Effector CD8-positive, alpha-beta T cell (primary cell): ENCODE measurements at regions not wholly inside any gene's neighbourhood (a gene's known extent, or its start where the extent isn't known, plus 50 kb on each side); places are given as distances from the start of the nearest gene placed in this dataset.

ENCODE experiments used
- DNase-seq: peaks from one replicate; lab custom pipeline; 2025; lab: John Stamatoyannopoulos, UW

DNA sequence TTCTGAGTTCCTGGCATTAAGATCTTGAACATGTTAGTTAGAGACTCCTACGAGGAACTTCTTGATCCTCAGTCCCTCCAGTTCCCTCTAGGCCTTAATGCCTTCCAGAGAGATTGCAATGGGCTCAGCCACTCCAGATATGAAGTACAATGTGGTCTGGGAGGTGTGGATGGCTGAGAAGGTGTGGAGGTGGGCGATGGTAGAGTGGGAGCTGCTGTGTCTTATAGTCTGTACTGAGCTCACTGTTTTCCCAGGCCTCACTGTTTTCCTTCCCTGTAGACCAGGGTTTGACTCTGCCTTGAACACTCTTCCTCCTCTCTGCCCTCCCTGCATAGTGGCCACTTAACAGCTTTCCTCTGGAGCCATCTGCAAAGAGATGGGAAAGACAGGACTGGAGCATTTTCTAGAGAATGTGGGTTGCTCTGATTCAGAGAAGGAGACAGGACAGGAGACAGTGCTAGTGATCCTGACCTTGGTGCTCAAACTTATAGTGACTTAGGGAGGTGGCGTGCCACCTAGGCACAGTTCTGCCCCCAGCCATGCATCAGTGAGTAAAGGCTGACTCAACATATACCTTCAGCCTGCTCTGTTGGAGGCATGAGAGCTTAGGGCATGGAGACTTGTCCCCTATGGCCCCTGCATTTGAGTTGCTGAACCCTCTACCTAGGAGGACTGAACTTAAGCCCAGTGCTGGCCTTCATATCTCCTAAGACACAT lies 129.7 kb downstream of the TDRD15 start:
- DNase-seq: no peak

DNA sequence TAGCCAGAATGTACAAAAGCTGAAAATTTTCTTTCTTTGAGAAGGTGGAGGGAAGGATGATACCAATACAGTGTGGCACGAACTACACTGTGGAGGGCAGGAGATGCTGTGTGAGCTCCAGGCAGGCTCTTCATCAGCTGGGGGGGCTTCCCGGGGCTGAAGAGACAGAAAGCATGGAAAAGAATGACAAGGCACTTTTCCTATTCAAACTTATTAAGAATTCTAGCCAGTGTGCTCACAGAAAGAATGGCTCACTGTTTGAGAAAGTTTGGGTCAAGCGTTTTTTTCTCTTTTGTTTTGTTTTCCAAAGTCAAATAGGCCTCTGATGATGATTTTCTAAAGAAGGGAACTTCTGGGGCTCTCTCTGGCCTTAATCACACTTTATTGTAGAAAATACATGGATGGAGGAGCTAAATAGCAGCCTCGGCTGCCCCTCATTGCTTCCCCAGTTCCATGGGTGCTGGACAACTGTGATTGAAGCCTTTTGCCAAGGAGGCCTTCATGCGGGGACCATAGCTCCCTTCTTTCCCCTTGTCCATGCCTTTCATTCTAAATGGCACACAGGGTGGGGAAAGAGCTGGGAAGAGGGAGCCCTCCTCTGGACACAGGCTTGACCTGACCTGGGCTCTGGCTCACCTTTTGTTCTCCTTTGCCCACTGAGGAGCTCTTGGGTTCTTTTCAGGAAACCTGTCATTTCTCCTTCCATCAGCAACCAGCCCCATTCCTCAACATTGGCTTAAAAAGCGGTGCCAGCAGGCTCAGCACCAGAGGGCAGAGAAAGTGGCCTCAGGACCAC lies 130.6 kb downstream of the TDRD15 start:
- DNase-seq: no peak

DNA sequence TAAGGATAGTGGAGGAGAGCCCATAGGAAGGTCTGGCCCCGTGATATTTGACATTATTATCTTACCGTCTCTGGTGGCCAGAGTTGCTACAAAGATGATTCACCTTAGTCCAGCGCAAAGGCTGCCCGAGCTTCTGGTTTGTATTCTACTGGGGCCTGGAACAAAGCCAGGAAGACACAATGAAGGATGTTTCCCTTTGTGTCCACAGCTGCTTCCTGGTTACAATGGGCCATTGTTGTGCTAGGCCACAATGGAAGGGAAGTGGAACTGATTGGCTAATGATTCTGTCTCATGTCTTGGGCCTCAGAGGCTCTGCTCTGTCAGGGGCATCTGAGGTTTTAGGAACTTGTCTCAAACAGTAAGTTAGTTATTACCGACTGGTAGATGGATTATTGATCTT lies 132.2 kb downstream of the TDRD15 start:
- no peak for DNase-seq

DNA sequence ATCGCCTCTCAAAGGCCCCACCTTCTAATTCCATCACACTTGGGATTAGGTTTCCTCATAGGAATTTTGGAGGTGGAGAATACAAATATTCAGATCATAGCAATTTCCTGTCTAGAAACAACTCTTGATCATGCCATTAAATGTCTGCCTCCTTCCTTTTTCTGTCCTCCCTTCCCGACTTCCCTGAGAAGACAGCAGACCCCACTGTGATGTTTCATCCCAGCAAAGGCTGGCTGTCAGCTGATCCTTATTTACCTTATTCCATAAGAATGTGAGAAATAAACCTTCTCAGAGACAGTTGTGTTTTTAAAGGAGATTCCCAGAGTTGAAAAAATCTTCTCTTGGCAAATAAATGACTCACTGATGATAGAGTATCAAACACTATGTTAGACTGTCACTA lies 133.9 kb downstream of the TDRD15 start:
- no peak for DNase-seq

DNA sequence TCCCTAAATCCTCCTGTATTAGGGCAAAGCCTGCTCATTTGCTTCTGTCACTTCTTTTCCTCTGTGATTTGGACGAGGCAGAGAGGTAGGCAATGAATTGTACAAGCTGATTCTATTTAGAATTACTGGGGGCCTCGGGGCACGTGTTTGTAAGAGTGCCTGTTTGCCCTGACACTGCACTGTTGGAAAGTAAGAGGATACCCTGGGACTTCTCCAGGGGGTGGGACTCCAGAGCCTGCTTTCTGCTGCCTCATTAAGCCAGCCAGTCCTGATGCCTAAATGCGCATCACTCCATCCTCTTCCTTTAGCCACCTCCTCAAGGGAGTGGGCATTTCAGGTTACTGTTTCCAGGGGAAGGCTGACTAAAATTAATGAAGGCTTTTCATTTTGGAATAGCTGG lies 134.3 kb downstream of the TDRD15 start:
- no peak for DNase-seq

DNA sequence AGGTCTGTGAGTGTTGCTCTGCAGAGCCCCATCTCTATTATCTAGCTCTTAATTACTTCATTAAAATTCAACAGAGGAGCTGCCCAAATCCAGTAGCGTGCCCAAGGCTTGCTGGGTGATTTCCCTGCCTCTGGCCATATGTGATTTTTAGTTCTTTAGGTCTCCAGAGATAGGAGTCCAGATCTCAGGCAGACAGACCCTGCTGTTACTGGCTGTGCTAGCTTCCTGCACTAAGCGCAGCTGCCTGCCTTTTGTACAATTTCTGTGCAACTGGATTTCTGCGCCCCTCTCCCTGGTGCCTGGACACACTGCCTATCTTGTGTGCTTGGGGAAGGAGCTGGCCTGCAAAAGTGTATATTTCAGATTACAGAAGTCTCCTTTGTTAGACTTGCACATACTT lies 136.5 kb downstream of the TDRD15 start:
- no peak for DNase-seq

DNA sequence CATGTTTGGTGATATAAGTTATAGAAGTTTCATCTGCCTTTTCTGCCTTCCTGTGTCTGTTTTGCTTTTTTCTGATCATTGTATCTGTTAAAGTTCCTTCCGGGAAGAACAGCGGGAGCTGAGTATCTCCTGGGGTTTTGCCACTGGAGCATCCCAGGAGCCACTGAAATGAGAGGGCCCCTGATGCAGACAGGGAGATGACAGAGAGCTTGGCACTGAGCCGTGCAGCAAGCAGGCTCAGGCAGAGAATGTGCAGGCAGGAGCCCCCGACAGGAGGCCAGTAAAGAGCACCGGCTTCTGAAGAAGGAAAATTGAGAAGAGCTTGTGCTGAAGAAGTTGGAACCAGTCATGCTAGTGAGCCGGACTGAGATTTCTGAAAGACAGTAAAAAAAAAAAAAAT lies 137.8 kb downstream of the TDRD15 start:
- no peak for DNase-seq

DNA sequence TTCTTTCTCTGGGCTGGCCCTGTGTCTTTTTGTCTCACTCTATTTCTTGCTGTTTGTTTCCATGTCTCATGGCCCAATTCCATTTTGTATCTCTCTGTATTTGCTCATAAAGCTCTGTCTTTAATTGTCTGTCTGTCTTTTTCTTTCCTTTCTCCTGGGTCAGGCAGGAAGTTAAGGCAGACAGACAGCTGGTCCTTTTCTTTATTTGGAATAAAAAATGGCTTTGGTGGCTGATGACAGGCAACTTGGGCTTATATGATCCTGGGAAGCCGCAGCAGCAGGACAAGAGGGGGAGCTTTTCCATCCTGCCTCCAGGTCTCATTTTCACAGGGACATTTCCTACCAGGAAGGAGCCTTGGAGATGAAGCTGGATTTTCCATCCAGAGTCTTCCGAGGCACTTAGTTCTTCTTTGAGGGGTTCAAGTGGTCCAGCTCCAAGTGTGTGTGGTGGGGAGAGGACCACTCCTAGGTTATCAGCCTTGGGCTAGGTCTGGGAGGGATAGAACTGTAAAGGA lies 138.7 kb downstream of the TDRD15 start:
- DNase-seq: no peak

DNA sequence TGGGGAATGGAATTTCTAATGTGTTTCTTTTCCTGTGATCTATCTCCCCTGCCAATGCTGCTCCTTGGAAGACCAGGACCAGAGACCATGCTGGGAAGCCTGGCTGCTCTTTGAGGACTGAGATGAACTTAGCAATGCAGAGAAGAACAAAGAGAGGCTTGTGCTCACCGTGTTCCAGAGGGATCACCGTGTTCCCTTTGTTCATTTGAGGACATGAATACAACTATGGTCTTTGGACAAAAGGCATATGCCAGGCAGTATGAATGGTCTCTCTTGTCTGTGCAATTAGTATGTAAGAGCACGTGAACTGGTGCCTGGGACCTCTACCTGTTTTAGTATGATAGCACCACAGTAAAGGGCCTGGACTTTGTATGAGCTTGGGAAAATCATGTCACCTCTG lies 139.9 kb downstream of the TDRD15 start:
- no peak for DNase-seq

DNA sequence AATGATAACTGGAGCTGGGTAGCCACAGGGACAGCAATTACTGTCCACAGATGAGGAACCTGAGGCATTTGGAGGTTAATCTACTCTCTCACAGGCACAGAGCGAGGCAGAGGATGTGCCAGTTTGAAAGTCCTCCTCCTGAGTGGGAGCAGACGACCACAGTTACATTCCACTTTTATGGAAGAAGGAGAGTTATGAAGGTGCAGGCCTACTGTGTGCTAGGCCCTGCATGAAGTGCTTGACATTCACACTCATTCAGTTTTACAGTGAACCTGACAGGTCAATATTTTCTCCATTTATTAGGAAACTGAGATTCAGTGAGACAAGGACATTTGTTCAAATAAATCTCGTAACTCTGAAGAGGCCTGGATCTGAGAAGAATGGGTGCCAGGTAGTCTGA lies 142.0 kb downstream of the TDRD15 start:
- DNase-seq: no peak

DNA sequence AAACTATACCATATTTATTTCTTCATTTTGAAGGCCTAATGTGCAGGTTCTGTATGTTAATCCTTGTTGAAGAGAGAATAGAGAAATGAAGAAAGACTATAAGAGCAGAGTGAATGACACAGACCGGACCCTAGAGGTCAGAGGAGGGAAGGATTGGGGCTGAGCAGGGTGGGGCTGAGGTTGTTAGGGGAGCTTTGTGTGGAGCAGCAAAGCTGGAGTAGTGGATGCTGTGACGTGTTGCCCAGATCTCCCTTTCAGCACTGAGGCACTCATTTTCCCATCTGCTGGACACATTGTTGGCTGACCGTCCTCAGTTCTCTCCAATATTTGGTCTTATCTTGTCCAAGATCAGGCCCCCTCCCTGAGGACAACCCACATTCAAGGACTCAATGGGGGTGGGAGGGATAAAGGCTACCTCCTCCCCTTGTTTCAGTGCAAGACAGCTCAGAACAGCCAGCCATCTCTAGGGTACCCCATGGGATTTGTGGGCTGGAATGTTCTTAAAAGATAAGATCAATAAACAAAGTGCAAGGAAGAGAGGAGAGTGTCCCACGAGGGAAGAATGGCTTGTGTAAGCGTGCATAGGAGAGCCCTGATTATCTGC lies 143.6 kb downstream of the TDRD15 start:
- no peak for DNase-seq

DNA sequence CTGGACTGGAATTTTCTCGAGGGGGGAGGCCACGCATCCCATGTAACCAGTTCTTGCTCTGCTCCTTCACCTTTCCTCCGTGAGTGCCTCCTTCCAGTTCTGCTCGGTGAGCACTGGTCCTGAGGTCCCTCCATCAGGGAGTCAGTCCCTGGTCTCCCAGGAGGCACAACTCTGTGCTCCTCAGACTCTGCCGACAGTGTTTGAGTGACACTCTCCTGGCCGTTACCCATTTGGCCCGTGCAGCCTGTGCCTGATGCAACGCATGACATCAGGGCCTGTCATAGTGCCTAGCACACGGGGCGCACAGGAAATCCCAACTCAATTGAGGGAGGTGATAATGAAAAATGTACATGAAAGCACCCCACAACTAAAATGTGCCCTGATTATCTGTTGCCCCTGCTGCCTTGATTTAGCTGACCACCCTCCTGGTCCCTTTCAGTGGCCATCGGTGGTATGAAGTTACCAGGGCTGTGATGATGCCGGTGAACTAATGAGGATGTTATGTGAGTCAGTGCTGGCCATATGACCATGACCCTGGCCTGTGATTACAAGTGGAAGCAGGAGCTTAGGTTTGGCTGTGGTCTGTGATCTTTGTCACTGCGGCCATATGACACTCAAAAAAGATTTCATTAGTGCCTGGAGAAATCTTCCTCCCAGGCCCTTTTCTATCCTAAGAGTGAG lies 144.6 kb downstream of the TDRD15 start:
- no peak for DNase-seq

DNA sequence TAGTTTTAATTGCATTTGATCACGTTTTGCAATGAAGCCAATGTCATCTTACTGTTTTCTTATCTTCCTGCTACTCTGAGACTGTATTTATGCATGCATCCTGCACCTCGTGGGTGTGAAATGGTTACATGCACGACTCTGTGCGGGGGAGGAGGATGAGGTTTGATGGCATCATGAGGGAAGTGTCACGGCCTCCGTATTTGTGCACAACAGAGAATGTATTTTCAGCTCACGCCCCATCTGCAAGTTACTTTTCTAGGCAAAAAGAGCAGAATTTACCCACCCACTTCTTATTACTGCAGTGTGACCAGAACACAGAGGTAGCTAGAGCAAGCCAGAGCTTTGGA lies 145.1 kb downstream of the TDRD15 start:
- DNase-seq: no peak

DNA sequence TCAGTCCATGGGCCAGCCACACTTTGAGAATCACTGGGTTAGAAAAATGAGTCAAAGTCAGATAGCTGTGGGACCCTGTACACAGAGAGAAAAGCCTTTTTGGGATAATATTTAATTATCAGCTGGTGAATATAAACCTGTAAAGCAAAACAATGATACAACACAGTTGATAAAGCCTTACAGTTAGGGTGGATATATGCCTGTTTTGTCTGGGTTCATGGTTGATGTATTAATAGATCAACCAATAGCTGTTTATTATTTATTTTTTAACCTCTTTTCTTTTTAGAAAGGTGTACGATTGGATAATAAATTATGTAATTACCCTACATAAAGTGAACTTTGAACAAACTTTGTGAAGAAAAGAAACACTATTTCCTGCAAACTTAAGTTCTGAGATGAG lies 145.6 kb downstream of the TDRD15 start:
- no peak for DNase-seq

DNA sequence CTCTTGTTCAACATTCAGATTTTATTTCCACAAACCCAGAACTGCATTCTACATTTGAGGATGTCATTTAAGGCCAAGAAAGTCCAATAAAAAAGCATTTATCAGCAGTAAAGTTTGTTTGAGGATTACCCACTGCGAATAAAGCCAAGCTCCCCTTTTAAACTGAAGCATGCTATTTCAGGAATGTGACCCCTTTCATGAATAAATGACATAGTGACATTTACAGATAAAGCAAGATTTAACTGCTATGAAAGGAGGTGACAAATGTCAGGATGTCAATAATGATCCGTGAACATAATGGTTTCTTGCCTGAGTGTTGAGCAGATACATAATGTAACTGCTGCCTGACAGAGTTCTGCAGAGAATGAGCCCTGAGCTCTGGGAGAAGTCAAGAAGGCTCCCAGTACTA lies 146.3 kb downstream of the TDRD15 start:
- no peak for DNase-seq

DNA sequence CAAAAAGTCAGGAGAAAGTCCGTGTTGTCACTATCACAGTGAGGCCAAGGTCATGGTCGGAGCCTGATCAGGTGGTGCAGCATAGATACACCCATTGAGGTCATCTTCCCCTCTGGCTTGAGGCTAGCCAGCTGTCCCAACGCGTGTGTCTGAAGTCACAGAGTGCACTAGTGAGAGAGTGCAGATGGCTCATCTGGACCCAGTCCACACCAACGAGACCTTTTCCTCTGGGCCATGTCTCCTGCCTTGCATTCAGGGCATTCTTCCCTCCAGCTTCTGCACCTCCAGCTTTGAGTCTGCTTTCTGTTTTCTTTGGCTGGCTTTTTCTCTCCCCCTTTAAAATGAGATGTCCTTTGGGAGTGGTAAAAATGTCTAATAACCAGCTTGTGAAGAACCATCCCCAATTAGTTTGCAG lies 146.9 kb downstream of the TDRD15 start:
- DNase-seq: no peak

DNA sequence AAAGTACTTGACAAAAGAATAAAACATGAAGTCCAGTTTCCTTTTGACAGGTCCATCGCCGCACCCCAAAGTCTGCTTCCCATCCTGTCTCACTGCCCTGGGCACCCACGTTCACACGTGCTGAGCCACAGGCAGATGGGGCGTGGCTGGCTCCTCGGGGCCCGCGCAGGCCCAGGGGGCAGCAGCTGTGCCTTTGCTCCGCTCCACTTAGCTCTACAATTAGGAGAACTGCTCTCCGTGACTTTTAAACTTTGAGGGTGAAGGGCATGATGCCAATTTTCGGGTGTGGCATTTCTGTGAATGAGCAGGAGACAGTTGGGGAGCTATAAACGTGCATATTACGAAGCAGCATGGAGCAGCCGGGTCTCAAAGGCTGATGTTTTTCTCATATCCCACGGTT lies 152.4 kb downstream of the TDRD15 start:
- no peak for DNase-seq

DNA sequence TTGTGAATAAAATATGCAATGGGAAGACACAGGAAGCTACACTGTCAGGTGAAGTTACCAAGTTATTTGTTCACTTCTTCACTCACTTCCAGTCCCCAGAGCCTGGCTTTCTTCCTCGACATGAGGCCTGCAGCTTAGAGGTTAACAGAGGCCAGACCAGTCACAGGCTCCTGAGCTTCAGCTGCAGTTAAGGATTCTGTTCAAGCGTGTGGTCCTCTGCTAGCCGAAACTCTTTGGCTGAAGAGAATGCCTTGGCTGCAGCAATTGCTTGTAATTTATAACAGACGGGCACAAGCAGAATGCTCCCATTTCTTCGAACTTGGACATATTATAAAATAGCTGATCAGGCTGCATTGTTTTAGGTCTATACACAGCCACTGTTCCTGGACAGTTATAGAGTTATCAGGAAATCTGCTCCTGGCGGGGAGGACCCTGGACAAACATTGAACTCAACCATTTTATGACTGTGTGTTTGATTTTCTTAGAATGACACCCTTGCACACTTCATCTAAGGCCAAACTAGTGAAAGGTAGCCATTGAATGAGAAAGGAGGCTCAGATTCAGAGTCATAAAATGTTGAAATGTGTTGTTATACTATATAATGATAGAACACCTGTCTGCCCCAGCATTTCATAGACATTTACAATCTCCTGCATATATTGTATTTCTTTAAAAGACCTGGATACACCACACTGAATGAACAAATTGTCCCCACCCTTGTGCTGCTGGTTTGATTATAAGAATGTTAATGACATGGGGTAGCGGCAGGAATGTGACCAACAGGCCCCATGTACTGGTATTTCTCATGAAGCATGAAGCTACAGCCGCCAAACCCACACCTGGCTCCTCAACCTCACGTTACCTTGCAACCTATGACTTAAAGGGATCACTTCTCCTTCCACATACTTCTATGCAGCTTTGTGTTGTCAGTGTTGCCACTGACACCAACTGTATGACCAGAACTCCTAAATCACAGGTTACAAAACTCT lies 153.6 kb downstream of the TDRD15 start:
- DNase-seq: no peak

DNA sequence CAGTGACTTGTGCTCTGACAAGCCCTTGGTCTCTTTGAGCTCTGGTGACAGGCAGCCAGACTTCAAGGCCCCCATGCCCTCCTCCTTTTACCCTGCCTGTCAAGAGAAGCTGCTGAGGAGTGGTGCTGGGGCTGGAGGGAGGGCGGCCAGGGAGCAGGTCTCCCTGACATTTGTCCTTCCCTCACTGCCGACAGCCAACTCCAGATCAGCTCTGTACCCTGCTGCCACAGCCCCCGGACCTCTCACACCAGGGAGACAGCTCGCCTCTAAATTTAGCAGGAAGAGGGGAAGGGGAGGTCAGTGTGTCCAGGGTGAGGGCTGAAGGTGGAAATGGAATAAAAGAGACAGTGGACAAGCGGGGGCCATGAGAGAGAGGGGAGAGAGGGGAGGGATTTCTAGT lies 155.8 kb downstream of the TDRD15 start:
- no peak for DNase-seq

DNA sequence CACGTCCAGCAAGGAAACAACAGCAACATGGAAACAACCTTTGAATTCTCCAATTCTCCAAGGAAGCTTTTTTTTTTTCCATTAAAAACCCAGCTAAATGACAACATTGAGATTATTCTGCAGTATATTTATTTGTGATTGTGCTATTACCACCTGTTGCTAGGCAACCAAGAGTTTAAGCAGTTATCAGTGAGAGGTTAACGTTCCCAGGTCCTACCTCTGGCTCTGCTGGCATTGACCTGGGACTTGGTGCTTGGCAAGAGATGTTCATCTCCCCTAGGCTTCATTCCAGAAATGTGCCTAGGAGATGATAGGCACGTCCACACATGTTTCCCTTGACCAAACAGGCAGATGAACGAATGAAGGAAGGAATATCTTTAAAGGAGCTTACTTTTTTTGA lies 157.0 kb downstream of the TDRD15 start:
- DNase-seq: no peak

DNA sequence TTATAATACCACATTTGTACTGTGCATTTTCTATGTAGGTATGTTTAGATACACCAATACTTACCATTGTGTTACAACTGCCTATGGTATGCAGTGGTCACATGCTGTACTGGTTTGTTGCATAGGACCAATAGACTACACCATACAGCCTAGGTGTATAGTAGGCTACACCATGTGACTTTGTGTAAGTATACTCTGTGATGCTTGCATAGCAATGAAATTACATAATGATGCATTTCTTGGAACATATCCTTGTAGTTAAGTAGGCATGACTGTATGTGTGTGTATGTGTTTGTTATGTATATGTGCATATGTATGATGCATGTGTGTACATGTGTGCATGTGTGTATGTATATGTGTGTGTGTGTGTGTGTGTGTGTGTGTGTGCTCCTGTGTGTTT lies 157.6 kb downstream of the TDRD15 start:
- DNase-seq: no peak
